ENCODE measurements at regions not wholly inside any gene's neighbourhood (a gene's known extent, or its start where the extent isn't known, plus 50 kb on each side); places are given as distances from the start of the nearest gene placed in this dataset.
A peak's percentile ranks its signal among the peaks of the same experiment; 100 is the strongest.

GRCh38 chr3:101077361-101078011, 84.3 kb upstream of the ABI3BP start:
- DNase-seq = no peak

GRCh38 chr3:101074518-101074917, 81.3 kb upstream of the ABI3BP start:
- no peak for DNase-seq

- DNase-seq = no peak
Measured at GRCh38 chr3:101072300-101072699, 79.1 kb upstream of the ABI3BP start.

GRCh38 chr3:101070799-101071121, 77.5 kb upstream of the ABI3BP start:
- no peak for DNase-seq

GRCh38 chr3:101069901-101070798, 76.9 kb upstream of the ABI3BP start:
- DNase-seq = peak; percentile 60 to 63

GRCh38 chr3:101068876-101069606, 75.8 kb upstream of the ABI3BP start:
- DNase-seq = no peak

GRCh38 chr3:101066711-101067129, 73.5 kb upstream of the ABI3BP start:
- DNase-seq = no peak

GRCh38 chr3:101065962-101066361, 72.7 kb upstream of the ABI3BP start:
- DNase-seq = no peak

- DNase-seq = no peak
Measured at GRCh38 chr3:101063401-101063800, 70.2 kb upstream of the ABI3BP start.

GRCh38 chr3:101061312-101061711, 68.1 kb upstream of the ABI3BP start:
- no peak for DNase-seq

- DNase-seq = no peak
Measured at GRCh38 chr3:101050866-101051265, 57.6 kb upstream of the ABI3BP start.

GRCh38 chr3:101050046-101050445, 56.8 kb upstream of the ABI3BP start:
- no peak for DNase-seq

GRCh38 chr3:101049532-101049931, 56.3 kb upstream of the ABI3BP start:
- DNase-seq = no peak

- no peak for DNase-seq
Measured at GRCh38 chr3:101043687-101044078, 50.5 kb upstream of the ABI3BP start.

GRCh38 chr3:101042996-101043686, 49.9 kb upstream of the ABI3BP start:
- no peak for DNase-seq

Measured in activated CD4-positive, alpha-beta T cell treated with anti-CD3 and anti-CD28 coated beads, Interleukin-2, amount 50 U/mL, for 4 hours (primary cell).